Liver (tissue), 7 donors: ENCODE measurements at regions not wholly inside any gene's neighbourhood (a gene's known extent, or its start where the extent isn't known, plus 50 kb on each side); places are given as distances from the start of the nearest gene placed in this dataset.

ENCODE experiments used
- DNase-seq: peaks from one replicate; pipeline ENCODE4 v3.0.0-alpha.2; 2017; ENCODE audit warnings: low spot score
- H3K27ac ChIP-seq, 2 donors: one replicate each; pipeline ENCODE4 v1.7.0; 2013; ENCODE audit warnings: inconsistent platforms in 2 of 2, low read length in 2 of 2, control low read depth in 1 of 2, low read depth in 1 of 2, mild to moderate bottlenecking in 1 of 2
- H3K27me3 ChIP-seq, 4 donors: one replicate each; pipeline versions ENCODE4 v1.6.1 to v1.7.0; 2013; ENCODE audit warnings: low read length in 3 of 4, inconsistent platforms in 1 of 4, mild to moderate bottlenecking in 1 of 4, moderate library complexity in 1 of 4; ENCODE audit not compliant: control insufficient read depth in 4 of 4, insufficient read depth in 4 of 4
- H3K36me3 ChIP-seq, 4 donors: one replicate each; pipeline versions ENCODE4 v1.6.1 to v1.7.0; 2013; ENCODE audit warnings: low read length in 3 of 4, mild to moderate bottlenecking in 3 of 4, low read depth in 1 of 4, moderate library complexity in 1 of 4; ENCODE audit not compliant: control insufficient read depth in 4 of 4, insufficient read depth in 3 of 4
- H3K4me1 ChIP-seq, 4 donors: one replicate each; pipeline versions ENCODE4 v1.6.1 to v1.7.0; 2013; ENCODE audit warnings: low read length in 3 of 4, mild to moderate bottlenecking in 3 of 4, moderate library complexity in 1 of 4; ENCODE audit not compliant: control insufficient read depth in 4 of 4, insufficient read depth in 4 of 4
- H3K4me3 ChIP-seq, 3 donors: one replicate each; pipeline versions ENCODE4 v1.6.1 to v1.7.0; 2013; ENCODE audit warnings: low read length in 3 of 3, control low read depth in 1 of 3, low read depth in 1 of 3, mild to moderate bottlenecking in 1 of 3
- H3K9ac ChIP-seq, 2 donors: one replicate each; pipeline ENCODE4 v1.7.0; 2013; ENCODE audit warnings: low read length in 2 of 2, mild to moderate bottlenecking in 2 of 2, moderate library complexity in 2 of 2, control low read depth in 1 of 2, low read depth in 1 of 2
- H3K9me3 ChIP-seq, 4 donors: one replicate each; pipeline versions ENCODE4 v1.6.1 to v1.7.0; 2013; ENCODE audit warnings: low read length in 3 of 4; ENCODE audit not compliant: control insufficient read depth in 4 of 4
- EGR1 ChIP-seq, 2 donors: IDR thresholded peaks; 2 replicates each; pipeline ENCODE4 v1.6.1; 2016 to 2018; ENCODE audit warnings: antibody characterized with exemption in 2 of 2, low read depth in 2 of 2
- GABPA ChIP-seq, 2 donors: IDR thresholded peaks in 1 of 2; conservative IDR thresholded peaks in 1 of 2; 2 replicates each; pipeline ENCODE4 v1.6.1; 2016; ENCODE audit warnings: antibody characterized with exemption in 2 of 2, mild to moderate bottlenecking in 1 of 2, moderate library complexity in 1 of 2
- HNF4A ChIP-seq, 2 donors: conservative IDR thresholded peaks; 2 replicates each; pipeline ENCODE4 v1.6.1; 2016; ENCODE audit warnings: antibody characterized with exemption in 2 of 2, mild to moderate bottlenecking in 2 of 2
- HNF4G ChIP-seq: IDR thresholded peaks from 2 replicates; pipeline ENCODE4 v1.6.1; 2016; ENCODE audit warnings: antibody characterized with exemption
- JUND ChIP-seq, 2 donors: IDR thresholded peaks; 2 replicates each; pipeline ENCODE4 v1.6.1; 2016; ENCODE audit warnings: antibody characterized with exemption in 2 of 2
- NR2F2 ChIP-seq: IDR thresholded peaks from 2 replicates; pipeline ENCODE4 v1.6.1; 2016; ENCODE audit warnings: antibody characterized with exemption
- SP1 ChIP-seq: IDR thresholded peaks from 2 replicates; pipeline ENCODE4 v1.6.1; 2018; ENCODE audit warnings: antibody characterized with exemption, mild to moderate bottlenecking
- TAF1 ChIP-seq: conservative IDR thresholded peaks from 2 replicates; pipeline ENCODE4 v1.6.1; 2016; ENCODE audit warnings: antibody characterized with exemption, mild to moderate bottlenecking
- ZBTB33 ChIP-seq: IDR thresholded peaks from 2 replicates; pipeline ENCODE4 v1.6.1; 2016; ENCODE audit warnings: antibody characterized with exemption
- WGBS: extraction: QIAGEN DNeasy Blood & Tissue Kit; methylation state at CpG from one replicate; pipeline ENCODE4 v1.1.7; 2013; 5-methylcytosine and 5-hydroxymethylcytosine counted together
- TF ChIP-seq, protein P1 (sequence below): IDR thresholded peaks from 2 replicates; pipeline ENCODE4 v1.6.1; 2016; ENCODE audit warnings: antibody characterized with exemption
- TF ChIP-seq, protein P2 (sequence below): IDR thresholded peaks from 2 replicates; pipeline ENCODE4 v1.6.1; 2016; ENCODE audit warnings: antibody characterized with exemption
- TF ChIP-seq, protein P3 (sequence below): IDR thresholded peaks from 2 replicates; pipeline ENCODE4 v1.6.1; 2016; ENCODE audit warnings: antibody characterized with exemption, mild to moderate bottlenecking
- donor health status: healthy.
- donor health status: healthy.
- donor health status: healthy.
- donor health status: healthy.

GRCh38 chr16:85383836-85384832 lies 229.0 kb upstream of the GSE1 start (continued):
- TF ChIP-seq ZBTB33 (no peak), HNF4A (conservative IDR thresholded peaks at IDR 0.05) (no peak), JUND (IDR thresholded peaks at IDR 0.05) (no peak)

DNA sequence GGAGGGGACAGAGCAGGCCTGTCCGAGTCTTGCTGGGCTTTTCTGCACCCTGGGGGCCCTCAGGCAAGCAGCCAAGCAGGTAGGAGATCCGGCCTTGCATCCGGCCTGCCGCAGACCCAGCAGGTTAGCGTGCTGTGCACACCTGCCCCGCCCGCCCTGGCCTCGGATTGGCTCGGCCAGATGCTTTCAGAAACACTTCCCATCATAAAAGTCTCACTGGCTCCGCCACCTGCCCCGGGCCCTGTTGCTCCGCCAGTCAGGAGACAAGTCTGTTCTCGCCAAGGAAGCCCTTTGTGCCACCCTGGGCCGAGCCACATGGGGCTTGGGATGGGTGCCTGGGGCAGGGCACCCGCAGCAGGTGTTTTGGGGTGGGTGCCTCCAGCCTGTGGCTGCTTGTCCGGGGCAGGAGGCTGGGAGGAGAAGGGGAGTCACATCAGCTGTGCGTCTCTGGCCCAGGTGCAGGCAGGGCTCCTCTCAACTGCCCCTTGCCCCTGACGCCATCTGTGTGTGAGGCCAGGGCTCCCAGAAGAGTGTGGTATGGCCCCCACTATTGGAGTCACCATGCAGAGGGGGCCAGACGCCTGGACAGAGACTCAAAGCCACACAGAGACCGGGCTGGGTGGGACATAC lies 228.2 kb upstream of the GSE1 start:
- 81% methylated on average over 20 of the region's 20 CpGs for WGBS
- DNase-seq, result no peak
- TF ChIP-seq GABPA (IDR thresholded peaks at IDR 0.05 in 1 of 2, conservative IDR thresholded peaks at IDR 0.05 in 1 of 2), result no peak
- TF ChIP-seq TAF1, result no peak
- TF ChIP-seq, protein P1, sequence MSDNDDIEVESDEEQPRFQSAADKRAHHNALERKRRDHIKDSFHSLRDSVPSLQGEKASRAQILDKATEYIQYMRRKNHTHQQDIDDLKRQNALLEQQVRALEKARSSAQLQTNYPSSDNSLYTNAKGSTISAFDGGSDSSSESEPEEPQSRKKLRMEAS, result no peak
- TF ChIP-seq, protein P2, sequence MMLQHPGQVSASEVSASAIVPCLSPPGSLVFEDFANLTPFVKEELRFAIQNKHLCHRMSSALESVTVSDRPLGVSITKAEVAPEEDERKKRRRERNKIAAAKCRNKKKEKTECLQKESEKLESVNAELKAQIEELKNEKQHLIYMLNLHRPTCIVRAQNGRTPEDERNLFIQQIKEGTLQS, result no peak
- no peak for TF ChIP-seq SP1
- TF ChIP-seq, protein P3, sequence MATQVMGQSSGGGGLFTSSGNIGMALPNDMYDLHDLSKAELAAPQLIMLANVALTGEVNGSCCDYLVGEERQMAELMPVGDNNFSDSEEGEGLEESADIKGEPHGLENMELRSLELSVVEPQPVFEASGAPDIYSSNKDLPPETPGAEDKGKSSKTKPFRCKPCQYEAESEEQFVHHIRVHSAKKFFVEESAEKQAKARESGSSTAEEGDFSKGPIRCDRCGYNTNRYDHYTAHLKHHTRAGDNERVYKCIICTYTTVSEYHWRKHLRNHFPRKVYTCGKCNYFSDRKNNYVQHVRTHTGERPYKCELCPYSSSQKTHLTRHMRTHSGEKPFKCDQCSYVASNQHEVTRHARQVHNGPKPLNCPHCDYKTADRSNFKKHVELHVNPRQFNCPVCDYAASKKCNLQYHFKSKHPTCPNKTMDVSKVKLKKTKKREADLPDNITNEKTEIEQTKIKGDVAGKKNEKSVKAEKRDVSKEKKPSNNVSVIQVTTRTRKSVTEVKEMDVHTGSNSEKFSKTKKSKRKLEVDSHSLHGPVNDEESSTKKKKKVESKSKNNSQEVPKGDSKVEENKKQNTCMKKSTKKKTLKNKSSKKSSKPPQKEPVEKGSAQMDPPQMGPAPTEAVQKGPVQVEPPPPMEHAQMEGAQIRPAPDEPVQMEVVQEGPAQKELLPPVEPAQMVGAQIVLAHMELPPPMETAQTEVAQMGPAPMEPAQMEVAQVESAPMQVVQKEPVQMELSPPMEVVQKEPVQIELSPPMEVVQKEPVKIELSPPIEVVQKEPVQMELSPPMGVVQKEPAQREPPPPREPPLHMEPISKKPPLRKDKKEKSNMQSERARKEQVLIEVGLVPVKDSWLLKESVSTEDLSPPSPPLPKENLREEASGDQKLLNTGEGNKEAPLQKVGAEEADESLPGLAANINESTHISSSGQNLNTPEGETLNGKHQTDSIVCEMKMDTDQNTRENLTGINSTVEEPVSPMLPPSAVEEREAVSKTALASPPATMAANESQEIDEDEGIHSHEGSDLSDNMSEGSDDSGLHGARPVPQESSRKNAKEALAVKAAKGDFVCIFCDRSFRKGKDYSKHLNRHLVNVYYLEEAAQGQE, result no peak
- TF ChIP-seq EGR1 (IDR thresholded peaks at IDR 0.05; ENCODE audit: low read depth in 2 of 2), result no peak
- no peak for TF ChIP-seq ZBTB33
- TF ChIP-seq HNF4G, result no peak
- no peak for TF ChIP-seq HNF4A (conservative IDR thresholded peaks at IDR 0.05)
- TF ChIP-seq NR2F2, result no peak
- no peak for TF ChIP-seq JUND (IDR thresholded peaks at IDR 0.05)
- H3K4me3 ChIP-seq, result no peak overlapping the region
- peaks cover 4 to 9% (median 6%) of the 10 kb centered on the region in 4 donors for H3K4me1 ChIP-seq
- no peaks in the 10 kb centered on the region for H3K27me3 ChIP-seq
- no peaks in the 10 kb centered on the region for H3K36me3 ChIP-seq
- no peaks in the 10 kb centered on the region for H3K9me3 ChIP-seq
- no peak overlapping the region for H3K9ac ChIP-seq
- no peak overlapping the region for H3K27ac ChIP-seq
